WTC11 (cell line): ENCODE measurements at regions not wholly inside any gene's neighbourhood (a gene's known extent, or its start where the extent isn't known, plus 50 kb on each side); places are given as distances from the start of the nearest gene placed in this dataset.

ENCODE experiments used
- ATAC-seq: fragments of 200-7000 bp; cut with Tn5 transposase; 2 replicates; pipeline ENCODE4 v1.10.0; 2021; ENCODE audit warnings: mild to moderate bottlenecking, moderate library complexity
- CTCF ChIA-PET: fragments of 300-600 bp; sonication (Branson Sonifier 250); formaldehyde crosslinking; loops from one replicate; lab custom pipeline; 2021; ENCODE audit warnings: antibody characterized with exemption; lab: Charles Lee
- POLR2A ChIA-PET: fragments of 350-600 bp; sonication (Branson Sonifier 250); formaldehyde crosslinking; loops from one replicate; lab custom pipeline; 2021; ENCODE audit warnings: antibody characterized with exemption; lab: Charles Lee
- DNase-seq: peaks from one replicate; pipeline ENCODE4 v3.0.0; 2021; ENCODE audit warnings: low spot score
- H3K27ac Mint-ChIP-seq: 2 replicates; pipeline ENCODE4 v1.8.0; 2021; ENCODE audit warnings: mixed read lengths
- H3K27me3 Mint-ChIP-seq: 2 replicates; pipeline ENCODE4 v1.8.0; 2021; ENCODE audit warnings: low read depth, mild to moderate bottlenecking, moderate library complexity, mixed read lengths
- H3K36me3 Mint-ChIP-seq: 2 replicates; pipeline ENCODE4 v1.8.0; 2021; ENCODE audit warnings: mixed read lengths
- H3K4me1 Mint-ChIP-seq: 2 replicates; pipeline ENCODE4 v1.8.0; 2022; ENCODE audit warnings: mixed read lengths
- H3K4me3 Mint-ChIP-seq: 2 replicates; pipeline ENCODE4 v1.8.0; 2021; ENCODE audit warnings: mild to moderate bottlenecking, moderate library complexity, mixed read lengths
- H3K9me3 Mint-ChIP-seq: 2 replicates; pipeline ENCODE4 v1.8.0; 2021; ENCODE audit warnings: mixed read lengths
- ATF1 ChIP-seq: sonication (generic); formaldehyde crosslinking; IDR thresholded peaks from 2 replicates; pipeline ENCODE4 v1.8.1; 2023; ENCODE audit warnings: mild to moderate bottlenecking, moderate library complexity, missing genetic modification reagents
- CREM ChIP-seq: sonication (generic); formaldehyde crosslinking; IDR thresholded peaks from 2 replicates; pipeline ENCODE4 v1.8.1; 2022; ENCODE audit warnings: mild to moderate bottlenecking, missing genetic modification reagents, moderate library complexity
- ELF4 ChIP-seq: sonication (generic); formaldehyde crosslinking; IDR thresholded peaks from 2 replicates; pipeline ENCODE4 v1.8.1; 2022; ENCODE audit warnings: low read depth, mild to moderate bottlenecking, moderate library complexity, missing genetic modification reagents
- IRF2 ChIP-seq: sonication (generic); formaldehyde crosslinking; IDR thresholded peaks from 2 replicates; pipeline ENCODE4 v1.8.0; 2022; ENCODE audit warnings: low read depth, missing genetic modification reagents, borderline replicate concordance
- JUN ChIP-seq: sonication (generic); formaldehyde crosslinking; IDR thresholded peaks from 2 replicates; pipeline ENCODE4 v1.8.0; 2023; ENCODE audit warnings: mild to moderate bottlenecking, missing genetic modification reagents
- NR1H2 ChIP-seq: sonication (generic); formaldehyde crosslinking; IDR thresholded peaks from 2 replicates; pipeline ENCODE4 v1.9.0; 2021; ENCODE audit warnings: mild to moderate bottlenecking, moderate library complexity, missing genetic modification reagents
- NR3C1 ChIP-seq: sonication (generic); formaldehyde crosslinking; conservative IDR thresholded peaks from 2 replicates; pipeline ENCODE4 v1.8.1; 2023; ENCODE audit warnings: low read depth, mild to moderate bottlenecking, missing genetic modification reagents
- OVOL2 ChIP-seq: fragments of 250-450 bp; sonication (Bioruptor Pico); IDR thresholded peaks from 2 replicates; pipeline ENCODE4 v1.9.0; 2021; ENCODE audit warnings: mild to moderate bottlenecking, borderline replicate concordance
- RELA ChIP-seq: sonication (generic); formaldehyde crosslinking; IDR thresholded peaks from 2 replicates; pipeline ENCODE4 v1.8.1; 2022; ENCODE audit warnings: missing genetic modification reagents, mild to moderate bottlenecking, borderline replicate concordance
- SOX15 ChIP-seq: fragments of 250-450 bp; sonication (Bioruptor Pico); IDR thresholded peaks from 2 replicates; pipeline ENCODE4 v1.9.0; 2021; ENCODE audit warnings: mild to moderate bottlenecking
- TEAD1 ChIP-seq: sonication (generic); formaldehyde crosslinking; IDR thresholded peaks from 2 replicates; pipeline ENCODE4 v1.8.0; 2022; ENCODE audit warnings: mild to moderate bottlenecking, missing genetic modification reagents
- TEAD4 ChIP-seq: sonication (generic); formaldehyde crosslinking; IDR thresholded peaks from 2 replicates; pipeline ENCODE4 v1.8.0; 2022; ENCODE audit warnings: mild to moderate bottlenecking, missing genetic modification reagents
- TP53 ChIP-seq: sonication (generic); formaldehyde crosslinking; IDR thresholded peaks from 2 replicates; pipeline ENCODE4 v1.8.1; 2023; ENCODE audit warnings: mild to moderate bottlenecking, missing genetic modification reagents
- ZNF219 ChIP-seq: sonication (generic); formaldehyde crosslinking; IDR thresholded peaks from 2 replicates; pipeline ENCODE4 v1.8.0; 2023; ENCODE audit warnings: missing genetic modification reagents, mild to moderate bottlenecking, borderline replicate concordance
- ZNF232 ChIP-seq: sonication (generic); formaldehyde crosslinking; IDR thresholded peaks from 2 replicates; pipeline ENCODE4 v1.8.0; 2022; ENCODE audit warnings: mild to moderate bottlenecking, missing genetic modification reagents
- ZNF396 ChIP-seq: fragments of 250-450 bp; sonication (Bioruptor Pico); IDR thresholded peaks from 2 replicates; pipeline ENCODE4 v1.8.0; 2021; ENCODE audit warnings: mild to moderate bottlenecking, moderate library complexity, borderline replicate concordance
- TF ChIP-seq, protein P1 (sequence below): sonication (generic); formaldehyde crosslinking; IDR thresholded peaks from 2 replicates; pipeline ENCODE4 v1.8.1; 2023; ENCODE audit warnings: mild to moderate bottlenecking, missing genetic modification reagents
- TF ChIP-seq, protein P2 (sequence below): sonication (generic); formaldehyde crosslinking; IDR thresholded peaks from 2 replicates; pipeline ENCODE4 v1.8.1; 2022; ENCODE audit warnings: low read depth, mild to moderate bottlenecking, moderate library complexity, missing genetic modification reagents, borderline replicate concordance
- TF ChIP-seq, protein P3 (sequence below): fragments of 250-450 bp; sonication (Bioruptor Pico); IDR thresholded peaks from 2 replicates; pipeline ENCODE4 v1.8.0; 2021; ENCODE audit warnings: mild to moderate bottlenecking
- TF ChIP-seq, protein P4 (sequence below): sonication (generic); formaldehyde crosslinking; IDR thresholded peaks from 2 replicates; pipeline ENCODE4 v1.8.0; 2022; ENCODE audit warnings: mild to moderate bottlenecking, missing genetic modification reagents
- TF ChIP-seq, protein P5 (sequence below): fragments of 200-600 bp; IDR thresholded peaks from 2 replicates; pipeline ENCODE4 v1.8.0; 2022; ENCODE audit warnings: antibody characterized with exemption
- TF ChIP-seq, protein P6 (sequence below): fragments of 250-450 bp; sonication (Bioruptor Pico); IDR thresholded peaks from 2 replicates; pipeline ENCODE4 v1.9.0; 2021; ENCODE audit warnings: moderate library complexity, mild to moderate bottlenecking, inconsistent platforms, borderline replicate concordance

DNA sequence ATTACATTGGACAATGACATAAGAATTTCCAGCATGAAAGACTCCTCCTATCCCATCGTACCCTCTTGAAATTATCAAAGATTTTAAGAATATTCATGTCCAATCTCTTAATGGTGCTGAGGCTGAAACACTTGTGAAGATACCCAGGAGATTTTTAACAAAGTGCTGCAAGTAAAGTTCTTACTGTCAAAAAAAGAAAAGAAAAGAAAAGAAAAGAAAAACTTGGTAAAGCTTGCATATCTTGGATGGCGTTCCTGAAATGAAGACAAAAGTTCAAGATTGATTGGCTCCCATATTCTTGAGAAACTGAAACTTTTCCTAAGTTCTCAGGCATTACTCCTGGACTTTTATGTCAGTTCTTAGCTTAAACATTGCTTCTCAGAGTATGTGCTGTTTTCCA is 1010.5 kb upstream of the PIK3C3 start (continued):
- TF ChIP-seq, protein P1, sequence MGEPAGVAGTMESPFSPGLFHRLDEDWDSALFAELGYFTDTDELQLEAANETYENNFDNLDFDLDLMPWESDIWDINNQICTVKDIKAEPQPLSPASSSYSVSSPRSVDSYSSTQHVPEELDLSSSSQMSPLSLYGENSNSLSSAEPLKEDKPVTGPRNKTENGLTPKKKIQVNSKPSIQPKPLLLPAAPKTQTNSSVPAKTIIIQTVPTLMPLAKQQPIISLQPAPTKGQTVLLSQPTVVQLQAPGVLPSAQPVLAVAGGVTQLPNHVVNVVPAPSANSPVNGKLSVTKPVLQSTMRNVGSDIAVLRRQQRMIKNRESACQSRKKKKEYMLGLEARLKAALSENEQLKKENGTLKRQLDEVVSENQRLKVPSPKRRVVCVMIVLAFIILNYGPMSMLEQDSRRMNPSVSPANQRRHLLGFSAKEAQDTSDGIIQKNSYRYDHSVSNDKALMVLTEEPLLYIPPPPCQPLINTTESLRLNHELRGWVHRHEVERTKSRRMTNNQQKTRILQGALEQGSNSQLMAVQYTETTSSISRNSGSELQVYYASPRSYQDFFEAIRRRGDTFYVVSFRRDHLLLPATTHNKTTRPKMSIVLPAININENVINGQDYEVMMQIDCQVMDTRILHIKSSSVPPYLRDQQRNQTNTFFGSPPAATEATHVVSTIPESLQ (CRISPR knock-in tag) = no peak
- TF ChIP-seq ZNF232 (CRISPR knock-in tag) = no peak
- no peak for TF ChIP-seq ATF1 (CRISPR knock-in tag)
- TF ChIP-seq CREM = no peak
- no peak for TF ChIP-seq TEAD1 (CRISPR knock-in tag)
- TF ChIP-seq NR3C1 (CRISPR knock-in tag) = no peak

DNA sequence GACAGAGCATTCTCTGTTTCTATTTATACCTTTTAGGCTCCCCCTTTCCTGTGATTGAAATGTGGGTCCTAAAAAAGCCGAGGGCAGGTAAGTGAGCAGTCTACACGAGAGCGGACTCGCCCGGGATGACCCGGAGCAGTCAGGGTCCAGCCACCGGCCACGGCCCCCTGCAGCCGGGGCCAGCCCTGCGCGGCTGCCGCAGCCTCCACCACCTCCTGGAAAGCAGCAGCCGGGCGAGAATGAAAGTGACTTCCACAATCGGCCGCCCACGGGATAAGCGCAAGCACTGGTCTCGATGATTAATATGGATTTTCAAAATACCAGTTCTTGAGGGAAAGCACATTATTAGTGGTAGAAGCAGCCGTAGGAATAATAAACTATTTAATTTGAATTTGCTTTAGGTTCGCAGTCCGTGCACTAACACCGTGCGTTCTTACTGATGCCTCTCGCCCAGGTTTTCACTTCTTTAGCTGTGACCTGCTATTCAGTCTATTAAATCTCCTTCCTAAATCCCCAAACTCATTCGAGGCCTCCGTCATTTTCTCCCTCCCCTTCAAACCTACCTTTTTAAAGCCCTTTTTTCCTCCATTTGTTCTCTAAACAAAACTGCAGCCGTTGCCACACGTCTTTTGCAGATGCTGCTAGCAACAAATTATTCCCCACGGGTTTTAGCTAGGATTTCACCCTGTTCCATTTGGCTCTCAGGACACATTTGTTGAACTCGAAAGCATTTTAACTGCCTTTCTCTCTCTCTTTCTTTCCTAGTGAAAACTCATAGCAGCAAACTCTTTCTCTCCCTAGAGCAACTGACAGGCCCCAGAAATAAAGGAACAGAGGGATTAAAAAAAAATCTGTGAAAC is 1015.1 kb upstream of the PIK3C3 start:
- ATAC-seq = no peak
- DNase-seq = no peak
- Mint-ChIP-seq H3K36me3 (no peaks in the 10 kb centered on the region), H3K4me1 (peaks cover 5% of the 10 kb centered on the region), H3K4me3 (no peak overlapping the region), H3K27ac (peak overlapping the region; percentile 8), H3K27me3 (no peaks in the 10 kb centered on the region), H3K9me3 (no peaks in the 10 kb centered on the region)
- POLR2A ChIA-PET = interaction anchor here (0.6 kb wide), 1 partner anchor 800 kb away, joined by 5 read pairs; no protein-coding TSS in a partner anchor
- TF ChIP-seq TP53 (CRISPR knock-in tag) (no peak), ZNF219 (CRISPR knock-in tag) (no peak), NR1H2 (CRISPR knock-in tag) (no peak), SOX15 (no peak), ELF4 (CRISPR knock-in tag) (no peak), IRF2 (CRISPR knock-in tag) (no peak), JUN (CRISPR knock-in tag) (no peak), TEAD1 (CRISPR knock-in tag) (no peak), TEAD4 (CRISPR knock-in tag) (no peak), ZNF396 (CRISPR knock-in tag) (no peak), RELA (CRISPR knock-in tag) (no peak), OVOL2 (CRISPR knock-in tag) (no peak)
- TF ChIP-seq, protein P2, sequence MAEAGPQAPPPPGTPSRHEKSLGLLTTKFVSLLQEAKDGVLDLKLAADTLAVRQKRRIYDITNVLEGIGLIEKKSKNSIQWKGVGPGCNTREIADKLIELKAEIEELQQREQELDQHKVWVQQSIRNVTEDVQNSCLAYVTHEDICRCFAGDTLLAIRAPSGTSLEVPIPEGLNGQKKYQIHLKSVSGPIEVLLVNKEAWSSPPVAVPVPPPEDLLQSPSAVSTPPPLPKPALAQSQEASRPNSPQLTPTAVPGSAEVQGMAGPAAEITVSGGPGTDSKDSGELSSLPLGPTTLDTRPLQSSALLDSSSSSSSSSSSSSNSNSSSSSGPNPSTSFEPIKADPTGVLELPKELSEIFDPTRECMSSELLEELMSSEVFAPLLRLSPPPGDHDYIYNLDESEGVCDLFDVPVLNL (CRISPR knock-in tag) = no peak
- TF ChIP-seq, protein P3, sequence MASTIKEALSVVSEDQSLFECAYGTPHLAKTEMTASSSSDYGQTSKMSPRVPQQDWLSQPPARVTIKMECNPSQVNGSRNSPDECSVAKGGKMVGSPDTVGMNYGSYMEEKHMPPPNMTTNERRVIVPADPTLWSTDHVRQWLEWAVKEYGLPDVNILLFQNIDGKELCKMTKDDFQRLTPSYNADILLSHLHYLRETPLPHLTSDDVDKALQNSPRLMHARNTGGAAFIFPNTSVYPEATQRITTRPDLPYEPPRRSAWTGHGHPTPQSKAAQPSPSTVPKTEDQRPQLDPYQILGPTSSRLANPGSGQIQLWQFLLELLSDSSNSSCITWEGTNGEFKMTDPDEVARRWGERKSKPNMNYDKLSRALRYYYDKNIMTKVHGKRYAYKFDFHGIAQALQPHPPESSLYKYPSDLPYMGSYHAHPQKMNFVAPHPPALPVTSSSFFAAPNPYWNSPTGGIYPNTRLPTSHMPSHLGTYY (CRISPR knock-in tag) = no peak
- TF ChIP-seq, protein P4, sequence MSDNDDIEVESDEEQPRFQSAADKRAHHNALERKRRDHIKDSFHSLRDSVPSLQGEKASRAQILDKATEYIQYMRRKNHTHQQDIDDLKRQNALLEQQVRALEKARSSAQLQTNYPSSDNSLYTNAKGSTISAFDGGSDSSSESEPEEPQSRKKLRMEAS (CRISPR knock-in tag) = no peak
- TF ChIP-seq, protein P5, sequence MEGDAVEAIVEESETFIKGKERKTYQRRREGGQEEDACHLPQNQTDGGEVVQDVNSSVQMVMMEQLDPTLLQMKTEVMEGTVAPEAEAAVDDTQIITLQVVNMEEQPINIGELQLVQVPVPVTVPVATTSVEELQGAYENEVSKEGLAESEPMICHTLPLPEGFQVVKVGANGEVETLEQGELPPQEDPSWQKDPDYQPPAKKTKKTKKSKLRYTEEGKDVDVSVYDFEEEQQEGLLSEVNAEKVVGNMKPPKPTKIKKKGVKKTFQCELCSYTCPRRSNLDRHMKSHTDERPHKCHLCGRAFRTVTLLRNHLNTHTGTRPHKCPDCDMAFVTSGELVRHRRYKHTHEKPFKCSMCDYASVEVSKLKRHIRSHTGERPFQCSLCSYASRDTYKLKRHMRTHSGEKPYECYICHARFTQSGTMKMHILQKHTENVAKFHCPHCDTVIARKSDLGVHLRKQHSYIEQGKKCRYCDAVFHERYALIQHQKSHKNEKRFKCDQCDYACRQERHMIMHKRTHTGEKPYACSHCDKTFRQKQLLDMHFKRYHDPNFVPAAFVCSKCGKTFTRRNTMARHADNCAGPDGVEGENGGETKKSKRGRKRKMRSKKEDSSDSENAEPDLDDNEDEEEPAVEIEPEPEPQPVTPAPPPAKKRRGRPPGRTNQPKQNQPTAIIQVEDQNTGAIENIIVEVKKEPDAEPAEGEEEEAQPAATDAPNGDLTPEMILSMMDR = no peak
- TF ChIP-seq, protein P6, sequence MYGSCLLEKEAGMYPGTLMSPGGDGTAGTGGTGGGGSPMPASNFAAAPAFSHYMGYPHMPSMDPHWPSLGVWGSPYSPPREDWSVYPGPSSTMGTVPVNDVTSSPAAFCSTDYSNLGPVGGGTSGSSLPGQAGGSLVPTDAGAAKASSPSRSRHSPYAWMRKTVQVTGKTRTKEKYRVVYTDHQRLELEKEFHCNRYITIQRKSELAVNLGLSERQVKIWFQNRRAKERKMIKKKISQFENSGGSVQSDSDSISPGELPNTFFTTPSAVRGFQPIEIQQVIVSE (CRISPR knock-in tag) = no peak
- TF ChIP-seq, all 79 proteins: peak for 0
- CTCF ChIA-PET = interaction anchor here (0.9 kb wide), 1 partner anchor 452 kb away, joined by 3 read pairs; no protein-coding TSS in a partner anchor
